Limb (tissue), 2 donors: ENCODE measurements at regions not wholly inside any gene's neighbourhood (a gene's known extent, or its start where the extent isn't known, plus 50 kb on each side); places are given as distances from the start of the nearest gene placed in this dataset.

Experiments used
- DNase-seq, 2 donors: peaks; one replicate each; pipeline ENCODE4 v3.0.0-alpha.2; 2016; ENCODE audit errors: extremely low spot score in 2 of 2

GRCh38 chr13:40494513-40494912 lies 171.9 kb downstream of the FOXO1 start:
- no peak for DNase-seq

- no peak for DNase-seq
Measured at GRCh38 chr13:40494946-40495620, 171.4 kb downstream of the FOXO1 start.

GRCh38 chr13:40495621-40496001 lies 170.8 kb downstream of the FOXO1 start:
- DNase-seq: no peak

GRCh38 chr13:40496035-40496810 lies 170.2 kb downstream of the FOXO1 start:
- no peak for DNase-seq

- DNase-seq: no peak
Measured at GRCh38 chr13:40498461-40498860, 168.0 kb downstream of the FOXO1 start.

GRCh38 chr13:40502236-40502635 lies 164.2 kb downstream of the FOXO1 start:
- no peak for DNase-seq

- no peak for DNase-seq
Measured at GRCh38 chr13:40503011-40503410, 163.4 kb downstream of the FOXO1 start.

GRCh38 chr13:40503966-40504591 lies 162.4 kb downstream of the FOXO1 start:
- DNase-seq: no peak

- no peak for DNase-seq
Measured at GRCh38 chr13:40504641-40505040, 161.8 kb downstream of the FOXO1 start.

- DNase-seq: no peak
Measured at GRCh38 chr13:40505196-40505595, 161.2 kb downstream of the FOXO1 start.
